Fibroblast of lung (primary cell): ENCODE measurements at regions not wholly inside any gene's neighbourhood (a gene's known extent, or its start where the extent isn't known, plus 50 kb on each side); places are given as distances from the start of the nearest gene placed in this dataset.

Experiments used
- EZH2 ChIP-seq: IDR thresholded peaks from 2 replicates; pipeline ENCODE4 v1.5.1; 2012; ENCODE audit warnings: low read length, control low read depth, mild to moderate bottlenecking; ENCODE audit errors: missing control alignments
- TF ChIP-seq, protein P1 (sequence below), 2 donors: IDR thresholded peaks in 1 of 2; conservative IDR thresholded peaks in 1 of 2; 1 replicate in 1 of 2; 2 replicates in 1 of 2; pipeline ENCODE4 v1.5.1; 2011 to 2012; ENCODE audit warnings: low read length in 2 of 2, control low read depth in 1 of 2, inconsistent platforms in 1 of 2, low read depth in 1 of 2, mild to moderate bottlenecking in 1 of 2

DNA sequence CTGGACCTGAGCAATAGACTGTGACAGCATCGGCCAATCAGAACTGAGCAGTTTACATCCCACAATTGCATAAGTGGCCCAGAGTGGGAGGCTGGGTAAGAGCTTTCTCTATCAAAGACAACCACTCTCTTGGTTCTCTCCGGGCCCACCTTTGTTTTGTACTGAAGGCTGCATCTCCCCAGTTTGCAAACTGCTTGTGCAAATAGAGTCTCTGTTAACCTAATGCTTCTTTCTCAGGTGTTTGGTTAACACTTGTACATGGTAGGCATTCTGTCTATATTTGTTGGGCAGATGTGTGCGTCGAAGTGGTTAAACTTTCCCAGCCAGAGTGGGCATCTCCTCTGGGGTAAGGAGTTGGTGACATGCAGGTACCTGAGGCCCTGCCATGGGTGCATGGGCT lies 177.1 kb downstream of the CDH26 start:
- TF ChIP-seq EZH2, result no peak
- TF ChIP-seq, protein P1, sequence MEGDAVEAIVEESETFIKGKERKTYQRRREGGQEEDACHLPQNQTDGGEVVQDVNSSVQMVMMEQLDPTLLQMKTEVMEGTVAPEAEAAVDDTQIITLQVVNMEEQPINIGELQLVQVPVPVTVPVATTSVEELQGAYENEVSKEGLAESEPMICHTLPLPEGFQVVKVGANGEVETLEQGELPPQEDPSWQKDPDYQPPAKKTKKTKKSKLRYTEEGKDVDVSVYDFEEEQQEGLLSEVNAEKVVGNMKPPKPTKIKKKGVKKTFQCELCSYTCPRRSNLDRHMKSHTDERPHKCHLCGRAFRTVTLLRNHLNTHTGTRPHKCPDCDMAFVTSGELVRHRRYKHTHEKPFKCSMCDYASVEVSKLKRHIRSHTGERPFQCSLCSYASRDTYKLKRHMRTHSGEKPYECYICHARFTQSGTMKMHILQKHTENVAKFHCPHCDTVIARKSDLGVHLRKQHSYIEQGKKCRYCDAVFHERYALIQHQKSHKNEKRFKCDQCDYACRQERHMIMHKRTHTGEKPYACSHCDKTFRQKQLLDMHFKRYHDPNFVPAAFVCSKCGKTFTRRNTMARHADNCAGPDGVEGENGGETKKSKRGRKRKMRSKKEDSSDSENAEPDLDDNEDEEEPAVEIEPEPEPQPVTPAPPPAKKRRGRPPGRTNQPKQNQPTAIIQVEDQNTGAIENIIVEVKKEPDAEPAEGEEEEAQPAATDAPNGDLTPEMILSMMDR (conservative IDR thresholded peaks at IDR 0.05 in 1 of 2, IDR thresholded peaks at IDR 0.05 in 1 of 2; ENCODE audit: low read depth in 1 of 2, low read length in 2 of 2), result no peak
